OCI-LY1 (cell line): ENCODE measurements at regions not wholly inside any gene's neighbourhood (a gene's known extent, or its start where the extent isn't known, plus 50 kb on each side); places are given as distances from the start of the nearest gene placed in this dataset.

ENCODE experiments used
- CTCF ChIP-seq: fragments of 200-600 bp; sonication (generic), shearing (Covaris generic); IDR thresholded peaks from 2 replicates; pipeline ENCODE4 v1.5.1; 2017; ENCODE audit warnings: mild to moderate bottlenecking, antibody characterized with exemption, low read length, moderate library complexity, mixed read lengths
- EZH2 ChIP-seq: fragments of 200-600 bp; sonication (generic), shearing (Covaris generic); IDR thresholded peaks from 2 replicates; pipeline ENCODE4 v1.8.0; 2017; ENCODE audit warnings: borderline replicate concordance, mixed run types, mild to moderate bottlenecking, antibody characterized with exemption, low read length, moderate library complexity, mixed read lengths

DNA sequence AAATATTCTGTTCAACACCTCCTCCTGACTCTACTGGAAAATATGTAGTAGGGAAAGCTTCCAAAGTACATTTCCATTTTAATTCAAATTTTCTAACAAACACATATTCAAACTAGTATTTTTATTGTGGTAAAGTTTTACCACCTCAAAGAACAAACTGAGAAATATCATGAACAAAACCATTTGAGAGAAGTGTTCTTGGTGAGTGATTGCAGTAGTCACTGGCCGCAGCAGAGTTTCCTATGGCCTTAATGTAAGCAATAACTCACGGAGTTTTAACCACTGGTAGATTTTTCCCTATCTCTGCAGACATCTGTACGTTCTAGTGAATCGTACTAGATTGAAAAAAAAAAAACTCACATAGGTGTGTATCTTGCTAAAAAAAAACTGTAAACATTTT, 487.0 kb upstream of the FZD8 start:
- TF ChIP-seq CTCF (no peak), EZH2 (no peak)
